GM23338 (cell line): ENCODE measurements at regions not wholly inside any gene's neighbourhood (a gene's known extent, or its start where the extent isn't known, plus 50 kb on each side); places are given as distances from the start of the nearest gene placed in this dataset.

Experiments
- ATAC-seq: fragments of 200-7000 bp; cut with Tn5 transposase; 3 replicates; pipeline ENCODE4 v1.9.1; 2020
- DNase-seq: peaks from one replicate; pipeline ENCODE4 v3.0.0-alpha.2; 2015; ENCODE audit warnings: low spot score
- H2AFZ ChIP-seq: fragments of 200-600 bp; sonication (generic); 2 replicates; pipeline ENCODE4 v1.8.0; 2016; ENCODE audit warnings: antibody characterized with exemption, mild to moderate bottlenecking, moderate library complexity
- H3F3A ChIP-seq: fragments of 200-600 bp; sonication (generic); replicated peaks from 2 replicates; pipeline ENCODE4 v1.8.0; 2017; ENCODE audit warnings: antibody characterized with exemption, mixed run types, low read depth
- H3K27ac ChIP-seq: fragments of 200-600 bp; sonication (generic); 2 replicates; pipeline ENCODE4 v1.6.1; 2016; ENCODE audit warnings: low read depth
- H3K27me3 ChIP-seq: fragments of 200-600 bp; sonication (generic); 2 replicates; pipeline ENCODE4 v1.8.0; 2016; ENCODE audit warnings: mild to moderate bottlenecking, mixed run types, moderate library complexity; ENCODE audit not compliant: insufficient read depth
- H3K36me3 ChIP-seq: fragments of 200-600 bp; sonication (generic); 2 replicates; pipeline ENCODE4 v1.8.0; 2016; ENCODE audit warnings: mild to moderate bottlenecking; ENCODE audit not compliant: insufficient read depth
- H3K4me1 ChIP-seq: fragments of 200-600 bp; sonication (generic); 2 replicates; pipeline ENCODE4 v1.8.0; 2016; ENCODE audit warnings: mild to moderate bottlenecking, moderate library complexity; ENCODE audit not compliant: insufficient read depth
- H3K4me2 ChIP-seq: fragments of 200-600 bp; sonication (generic); 2 replicates; pipeline ENCODE4 v1.7.1; 2017; ENCODE audit warnings: mixed run types
- H3K4me3 ChIP-seq: fragments of 200-600 bp; sonication (generic); 2 replicates; pipeline ENCODE4 v1.6.1; 2016; ENCODE audit warnings: mixed run types
- H3K79me2 ChIP-seq: fragments of 200-600 bp; sonication (generic); replicated peaks from 2 replicates; pipeline ENCODE4 v1.8.0; 2017; ENCODE audit warnings: mild to moderate bottlenecking; ENCODE audit not compliant: insufficient read depth
- H3K9me2 ChIP-seq: fragments of 200-600 bp; sonication (generic); 2 replicates; pipeline ENCODE4 v1.8.0; 2017; ENCODE audit not compliant: insufficient read depth
- H4K20me1 ChIP-seq: fragments of 200-600 bp; sonication (generic); replicated peaks from 2 replicates; pipeline ENCODE4 v1.8.0; 2017; ENCODE audit warnings: mild to moderate bottlenecking; ENCODE audit not compliant: insufficient read depth
- H3K27ac Mint-ChIP-seq: 2 replicates; pipeline ENCODE4 v1.8.0; 2020; ENCODE audit warnings: inconsistent platforms, mild to moderate bottlenecking, moderate library complexity, mixed read lengths
- H3K27me3 Mint-ChIP-seq: 3 replicates; pipeline ENCODE4 v1.8.0; 2022; ENCODE audit warnings: low read depth, mild to moderate bottlenecking, moderate library complexity, mixed read lengths, inconsistent platforms; ENCODE audit not compliant: insufficient read depth, poor library complexity
- H3K36me3 Mint-ChIP-seq: 3 replicates; pipeline ENCODE4 v1.8.0; 2021; ENCODE audit warnings: low read depth, mild to moderate bottlenecking, inconsistent platforms, moderate library complexity, mixed read lengths
- H3K4me1 Mint-ChIP-seq: 3 replicates; pipeline ENCODE4 v1.8.0; 2020; ENCODE audit warnings: mild to moderate bottlenecking, inconsistent platforms, mixed read lengths
- H3K4me3 Mint-ChIP-seq: 3 replicates; pipeline ENCODE4 v1.8.0; 2021; ENCODE audit warnings: moderate library complexity, mild to moderate bottlenecking, inconsistent platforms, mixed read lengths
- H3K9me3 Mint-ChIP-seq: 3 replicates; pipeline ENCODE4 v1.8.0; 2020; ENCODE audit warnings: moderate library complexity, mild to moderate bottlenecking, inconsistent platforms, mixed read lengths
- CREB1 ChIP-seq: fragments of 250-450 bp; sonication (Bioruptor Pico); IDR thresholded peaks from 2 replicates; pipeline ENCODE4 v1.5.0; 2020; ENCODE audit warnings: low read depth, mild to moderate bottlenecking, moderate library complexity
- ETS1 ChIP-seq: IDR thresholded peaks from 2 replicates; pipeline ENCODE4 v1.6.1; 2016; ENCODE audit warnings: antibody characterized with exemption
- EZH2phosphoT487 ChIP-seq: fragments of 200-600 bp; sonication (generic); IDR thresholded peaks from one replicate; pipeline ENCODE4 v1.8.1; 2018; ENCODE audit warnings: antibody characterized with exemption; ENCODE audit not compliant: unreplicated experiment
- JUNB ChIP-seq: IDR thresholded peaks from one replicate; pipeline ENCODE4 v1.6.1; 2016; ENCODE audit warnings: antibody characterized with exemption; ENCODE audit not compliant: unreplicated experiment
- NANOG ChIP-seq: IDR thresholded peaks from 2 replicates; pipeline ENCODE4 v1.6.1; 2016; ENCODE audit warnings: antibody characterized with exemption, borderline replicate concordance
- REST ChIP-seq: IDR thresholded peaks from one replicate; pipeline ENCODE4 v1.6.1; 2018; ENCODE audit warnings: antibody characterized with exemption; ENCODE audit not compliant: unreplicated experiment
- STAT1 ChIP-seq: IDR thresholded peaks from one replicate; pipeline ENCODE4 v1.6.1; 2016; ENCODE audit warnings: antibody characterized with exemption; ENCODE audit not compliant: unreplicated experiment
- ZNF114 ChIP-seq: fragments of 250-450 bp; sonication (Bioruptor Pico); IDR thresholded peaks from 2 replicates; pipeline ENCODE4 v1.5.0; 2020; ENCODE audit warnings: mild to moderate bottlenecking, moderate library complexity
- ZNF331 ChIP-seq: fragments of 250-450 bp; sonication (Bioruptor Pico); IDR thresholded peaks from 2 replicates; pipeline ENCODE4 v1.5.0; 2020; ENCODE audit warnings: low read depth, mild to moderate bottlenecking, moderate library complexity
- ZNF462 ChIP-seq: fragments of 250-450 bp; sonication (Bioruptor Pico); IDR thresholded peaks from 2 replicates; pipeline ENCODE4 v1.5.0; 2020; ENCODE audit warnings: mild to moderate bottlenecking, moderate library complexity

- no peak for TF ChIP-seq ZNF462 (CRISPR knock-in tag)
- TF ChIP-seq NANOG, result no peak
- TF ChIP-seq ZNF114 (CRISPR knock-in tag), result no peak
- no peak for TF ChIP-seq CREB1 (CRISPR knock-in tag)
- TF ChIP-seq JUNB, result no peak
- TF ChIP-seq EZH2phosphoT487, result no peak
- TF ChIP-seq STAT1, result no peak
Observed at GRCh38 chr1:68812333-68812732, 315.5 kb upstream of the DEPDC1 start (continued).

GRCh38 chr1:68814067-68814466 lies 317.2 kb upstream of the DEPDC1 start:
- Mint-ChIP-seq H3K9me3 (no peaks in the 10 kb centered on the region), H3K36me3 (no peaks in the 10 kb centered on the region), H3K27me3 (peaks cover 3% of the 10 kb centered on the region), H3K4me1 (no peaks in the 10 kb centered on the region), H3K27ac (no peak overlapping the region), H3K4me3 (no peak overlapping the region)
- Histone ChIP-seq H3K4me3 (no peak overlapping the region), H3K27ac (no peak overlapping the region), H2AFZ (peak overlapping the region; percentile 69; the same call in 1 of the 2 replicates), H3K4me2 (no peak overlapping the region), H4K20me1 (no peaks in the 10 kb centered on the region), H3K27me3 (no peaks in the 10 kb centered on the region), H3K4me1 (no peaks in the 10 kb centered on the region), H3K79me2 (no peaks in the 10 kb centered on the region), H3F3A (no peaks in the 10 kb centered on the region), H3K9me2 (no peaks in the 10 kb centered on the region; the same call in 1 of the 2 replicates), H3K36me3 (no peaks in the 10 kb centered on the region)
- DNase-seq (no peak), ATAC-seq (no peak)
- no peak for TF ChIP-seq EZH2phosphoT487
- no peak for TF ChIP-seq REST
- TF ChIP-seq NANOG, result no peak
- no peak for TF ChIP-seq ZNF331 (CRISPR knock-in tag)
- no peak for TF ChIP-seq ETS1
